ENCODE measurements at regions not wholly inside any gene's neighbourhood (a gene's known extent, or its start where the extent isn't known, plus 50 kb on each side); places are given as distances from the start of the nearest gene placed in this dataset.

- TF ChIP-seq POLR2A (IDR thresholded peaks at IDR 0.05; ENCODE audit: low read depth, low read length) (no peak), BHLHE40 (IDR thresholded peaks at IDR 0.05; ENCODE audit: low read depth, low read length) (no peak), RAD21 (IDR thresholded peaks at IDR 0.05; ENCODE audit: low read length) (no peak), RFX5 (IDR thresholded peaks at IDR 0.05; ENCODE audit: low read depth, low read length) (no peak), MXI1 (IDR thresholded peaks at IDR 0.05; ENCODE audit: borderline replicate concordance, low read depth, low read length) (no peak), CEBPB (IDR thresholded peaks at IDR 0.05; ENCODE audit: low read depth, low read length) (no peak), NFE2L2 (IDR thresholded peaks at IDR 0.05; ENCODE audit: low read depth, low read length) (no peak)
- TF ChIP-seq, protein P1, sequence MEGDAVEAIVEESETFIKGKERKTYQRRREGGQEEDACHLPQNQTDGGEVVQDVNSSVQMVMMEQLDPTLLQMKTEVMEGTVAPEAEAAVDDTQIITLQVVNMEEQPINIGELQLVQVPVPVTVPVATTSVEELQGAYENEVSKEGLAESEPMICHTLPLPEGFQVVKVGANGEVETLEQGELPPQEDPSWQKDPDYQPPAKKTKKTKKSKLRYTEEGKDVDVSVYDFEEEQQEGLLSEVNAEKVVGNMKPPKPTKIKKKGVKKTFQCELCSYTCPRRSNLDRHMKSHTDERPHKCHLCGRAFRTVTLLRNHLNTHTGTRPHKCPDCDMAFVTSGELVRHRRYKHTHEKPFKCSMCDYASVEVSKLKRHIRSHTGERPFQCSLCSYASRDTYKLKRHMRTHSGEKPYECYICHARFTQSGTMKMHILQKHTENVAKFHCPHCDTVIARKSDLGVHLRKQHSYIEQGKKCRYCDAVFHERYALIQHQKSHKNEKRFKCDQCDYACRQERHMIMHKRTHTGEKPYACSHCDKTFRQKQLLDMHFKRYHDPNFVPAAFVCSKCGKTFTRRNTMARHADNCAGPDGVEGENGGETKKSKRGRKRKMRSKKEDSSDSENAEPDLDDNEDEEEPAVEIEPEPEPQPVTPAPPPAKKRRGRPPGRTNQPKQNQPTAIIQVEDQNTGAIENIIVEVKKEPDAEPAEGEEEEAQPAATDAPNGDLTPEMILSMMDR (conservative IDR thresholded peaks at IDR 0.05; ENCODE audit: low read depth, low read length) = no peak
These were observed 666.8 kb downstream of the NR4A2 start for GRCh38 chr2:155665704-155666103.

Measured in IMR-90 (cell line).